Stimulated activated CD4-positive, alpha-beta T cell treated with anti-CD3 and anti-CD28 coated beads, Interleukin-15, amount 100 ng/mL, for 24 hours (primary cell): ENCODE measurements at regions not wholly inside any gene's neighbourhood (a gene's known extent, or its start where the extent isn't known, plus 50 kb on each side); places are given as distances from the start of the nearest gene placed in this dataset.
A peak's percentile ranks its signal among the peaks of the same experiment; 100 is the strongest.
"Not testable (repeated sequence)": the region's sequence is repeated elsewhere in the genome, so short reads cannot be mapped to it uniquely, and the experiment has no call there.

Experiments
- DNase-seq: peaks from one replicate; pipeline ENCODE4 v3.0.0-alpha.2; 2020

DNA sequence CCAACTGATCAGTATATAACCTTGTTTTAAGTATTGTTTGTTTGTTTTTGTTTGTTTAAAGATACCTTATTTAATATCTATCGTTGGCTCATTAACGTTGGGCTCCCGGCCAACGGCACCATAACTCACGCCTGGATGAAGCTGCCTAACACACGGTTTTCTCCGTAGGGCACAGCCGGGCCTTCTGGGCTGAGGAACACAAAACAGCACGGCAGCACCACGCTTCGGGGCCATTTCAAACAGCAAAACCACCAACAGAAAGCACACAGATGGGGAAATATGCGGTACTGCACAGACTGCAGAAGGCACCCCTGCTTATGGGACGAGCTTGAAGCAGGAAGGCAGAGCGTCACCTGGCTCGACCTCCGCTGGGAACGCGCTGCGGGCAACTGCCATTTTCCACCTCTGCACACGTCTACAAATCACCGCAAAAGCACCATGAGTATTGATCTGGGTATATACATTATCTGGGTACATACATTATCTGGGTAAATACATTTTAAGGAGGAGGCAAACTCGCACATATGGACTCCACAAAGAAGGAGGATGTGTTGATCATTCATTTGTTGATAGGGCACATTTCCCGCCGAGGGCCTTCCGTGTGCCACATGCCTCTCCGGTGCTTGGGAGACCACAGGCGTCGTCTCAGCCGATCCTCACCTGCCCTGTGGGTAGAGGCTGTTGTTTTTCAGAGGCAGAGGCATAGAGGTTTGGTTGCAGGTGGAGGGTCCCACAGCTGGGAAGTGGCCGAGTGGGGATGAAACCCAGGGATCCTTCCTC lies 123.7 kb upstream of the ATP2B2 start:
- DNase-seq = no peak

DNA sequence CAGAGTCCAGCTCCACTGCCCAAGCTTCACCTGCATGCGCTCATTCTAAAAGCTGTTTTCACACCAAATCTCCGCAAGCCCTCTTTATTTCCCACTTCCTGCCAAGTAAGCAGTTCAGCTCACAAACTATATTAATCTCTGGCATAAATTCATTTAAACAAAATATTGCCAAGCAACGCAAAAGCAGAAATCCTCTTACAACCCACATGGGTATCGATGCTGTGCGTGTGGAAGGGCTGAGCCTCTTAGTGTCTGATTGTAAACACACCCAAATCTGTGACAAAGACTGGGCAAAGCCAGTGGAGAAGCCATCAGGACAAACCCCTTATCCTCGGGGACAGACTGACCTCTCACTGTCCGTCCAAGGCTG lies 124.3 kb upstream of the ATP2B2 start:
- no peak for DNase-seq

DNA sequence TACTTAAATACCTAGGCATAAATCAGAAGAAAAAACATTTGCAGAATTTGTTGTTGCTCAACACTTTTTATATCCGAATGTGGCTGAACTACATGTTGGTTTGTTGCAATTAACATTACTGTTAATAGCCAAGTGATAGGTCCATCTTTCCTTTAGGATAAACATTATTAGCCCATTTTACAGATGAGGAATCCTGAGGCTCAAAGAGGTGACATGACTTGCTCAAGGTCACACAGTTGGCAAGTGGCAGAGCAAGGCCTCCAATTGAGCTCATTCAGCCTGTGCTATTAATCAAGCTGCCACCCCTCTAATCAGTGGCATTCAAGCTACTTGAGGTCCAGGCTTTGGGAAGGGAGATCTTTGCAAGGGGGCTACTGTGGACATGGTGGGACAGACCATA lies 125.8 kb upstream of the ATP2B2 start:
- DNase-seq = no peak

DNA sequence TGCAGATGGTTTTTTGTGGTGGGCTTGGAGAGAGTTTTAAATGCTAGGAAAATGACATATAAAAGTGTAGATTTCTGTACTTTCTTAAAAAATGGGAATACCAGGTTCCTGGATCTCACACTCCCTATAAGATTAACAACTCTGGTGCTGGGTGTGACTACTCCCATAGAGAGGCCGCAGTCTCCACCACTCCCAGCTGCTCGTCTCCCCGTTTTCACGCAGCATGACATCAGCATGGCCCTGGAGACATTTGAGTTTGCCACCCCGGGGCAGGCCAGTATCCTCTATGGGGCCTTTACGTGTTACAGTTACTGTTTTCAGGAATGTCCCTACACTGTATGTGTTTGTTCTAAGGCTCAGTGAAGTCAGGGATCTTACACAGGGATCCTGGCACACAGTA lies 126.7 kb upstream of the ATP2B2 start:
- DNase-seq = no peak

DNA sequence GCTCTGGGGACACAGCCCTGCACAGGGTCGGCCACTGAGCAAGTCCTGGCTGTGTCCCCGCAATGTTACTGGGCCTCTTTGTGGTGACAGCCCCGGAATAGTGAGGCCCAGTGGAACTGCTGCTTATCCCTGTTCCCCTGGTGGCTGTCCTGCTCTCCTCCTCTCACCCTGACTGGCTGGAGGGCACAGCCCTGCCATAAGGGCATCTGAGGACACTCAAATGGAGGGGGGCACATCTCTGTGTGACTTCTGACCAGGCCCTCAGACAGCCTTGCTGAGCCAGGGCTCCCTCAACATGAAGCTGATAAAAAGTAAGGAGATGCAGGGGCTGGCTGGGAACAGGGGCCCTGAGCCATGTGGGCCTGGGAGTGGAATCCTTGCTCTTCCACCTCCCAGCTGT lies 127.4 kb upstream of the ATP2B2 start:
- DNase-seq = no peak

DNA sequence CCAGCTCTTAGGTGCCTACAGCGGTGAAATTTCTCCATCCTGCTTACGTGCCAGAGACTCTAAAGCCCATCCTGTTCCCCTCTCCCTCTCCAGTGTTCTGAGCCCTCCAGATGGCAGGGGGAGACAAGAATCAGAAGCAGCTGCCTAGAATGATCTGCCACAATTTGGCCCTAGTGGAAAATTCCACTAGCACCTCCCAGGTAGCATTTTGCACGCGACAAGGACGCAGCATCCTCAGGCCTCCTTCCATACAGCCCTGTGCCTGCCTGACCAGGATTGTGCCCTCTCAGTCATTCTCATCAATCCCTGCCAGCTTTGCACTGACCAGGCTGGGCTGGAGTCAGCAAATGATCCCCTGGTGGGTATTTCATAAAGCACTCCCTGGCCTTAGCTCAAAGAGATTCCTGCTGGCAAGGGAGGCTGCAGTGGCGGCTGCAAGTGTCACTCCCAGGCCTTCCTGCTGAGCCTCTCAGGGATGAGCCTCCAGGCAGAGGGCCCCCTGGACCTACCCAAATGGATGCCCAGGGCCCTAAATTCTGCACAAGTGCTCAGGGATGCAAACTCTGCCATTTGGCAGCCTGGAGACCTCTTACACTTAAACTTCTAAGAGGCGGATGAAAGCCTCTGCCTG lies 130.2 kb upstream of the ATP2B2 start:
- no peak for DNase-seq

DNA sequence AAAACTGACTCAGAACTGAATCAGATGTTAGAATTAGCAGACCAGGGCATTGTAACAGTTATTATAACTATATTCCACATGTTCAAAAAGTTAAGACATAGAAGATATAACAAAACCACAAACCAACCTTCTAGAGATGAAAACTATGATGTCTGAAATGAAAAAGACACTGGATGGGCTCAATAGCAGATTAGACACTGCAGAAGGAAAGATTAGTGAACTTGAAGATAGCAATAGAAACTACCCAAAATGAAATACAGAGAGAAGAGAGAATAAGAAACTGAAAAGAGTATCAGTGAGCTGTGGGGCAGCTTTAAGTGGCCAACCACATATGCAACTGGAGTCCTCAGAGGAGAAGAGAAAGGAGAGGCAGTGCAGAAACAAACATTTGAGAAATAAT lies 132.0 kb upstream of the ATP2B2 start:
- no peak for DNase-seq

DNA sequence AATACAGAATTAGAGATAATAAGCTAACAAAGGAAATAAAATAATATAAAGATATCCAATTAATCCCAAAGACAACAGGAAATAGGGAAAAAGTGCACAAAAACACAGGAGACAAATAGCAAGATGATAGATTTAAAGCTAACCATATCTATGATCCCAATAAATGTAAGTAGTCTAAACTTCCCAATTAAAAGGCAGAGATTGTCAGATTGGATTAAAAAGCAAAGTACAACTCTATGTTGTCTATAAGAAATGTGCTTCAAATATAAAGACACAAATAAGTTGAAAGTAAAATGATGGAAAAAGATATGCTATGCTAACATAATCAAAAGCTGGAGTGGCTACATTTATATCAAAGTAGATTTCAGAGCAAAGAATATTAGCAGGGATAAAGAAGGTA lies 133.1 kb upstream of the ATP2B2 start:
- DNase-seq = no peak

DNA sequence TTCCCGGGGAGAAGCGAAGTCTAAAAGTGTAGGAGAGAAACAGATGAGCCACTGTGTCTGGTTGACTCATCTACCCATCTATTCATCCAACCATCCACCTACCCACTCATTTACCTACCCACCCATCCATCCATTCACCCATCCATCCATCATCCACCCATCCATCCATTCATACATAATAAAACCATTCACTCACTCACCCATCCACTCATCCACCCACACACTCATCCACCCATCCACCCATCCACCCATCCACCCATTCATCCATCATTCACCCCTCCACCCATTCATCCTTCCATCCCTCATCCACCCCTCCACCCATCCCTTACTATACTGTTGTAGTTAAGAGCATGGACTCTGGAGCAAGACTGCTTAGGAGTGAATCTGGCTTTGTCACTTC lies 136.4 kb upstream of the ATP2B2 start:
- DNase-seq = no peak

DNA sequence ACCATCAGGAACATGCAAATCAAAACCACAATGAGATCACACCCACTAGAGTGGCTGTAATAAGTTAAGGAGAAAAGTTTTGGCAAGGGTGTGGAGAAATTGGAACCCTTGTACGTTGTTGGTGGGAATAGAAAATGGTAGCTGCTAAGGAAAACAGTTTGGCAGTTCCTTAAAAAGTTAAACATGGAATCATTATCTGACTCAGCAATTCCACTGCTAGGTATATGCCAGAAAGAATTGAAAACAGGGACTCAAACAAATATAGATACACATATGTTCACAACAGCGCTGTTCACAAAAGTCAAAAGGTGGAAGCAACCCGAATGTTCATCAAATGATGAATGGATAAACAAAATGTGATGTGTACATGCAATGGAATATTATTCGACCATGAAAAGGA lies 138.8 kb upstream of the ATP2B2 start:
- DNase-seq = no peak

DNA sequence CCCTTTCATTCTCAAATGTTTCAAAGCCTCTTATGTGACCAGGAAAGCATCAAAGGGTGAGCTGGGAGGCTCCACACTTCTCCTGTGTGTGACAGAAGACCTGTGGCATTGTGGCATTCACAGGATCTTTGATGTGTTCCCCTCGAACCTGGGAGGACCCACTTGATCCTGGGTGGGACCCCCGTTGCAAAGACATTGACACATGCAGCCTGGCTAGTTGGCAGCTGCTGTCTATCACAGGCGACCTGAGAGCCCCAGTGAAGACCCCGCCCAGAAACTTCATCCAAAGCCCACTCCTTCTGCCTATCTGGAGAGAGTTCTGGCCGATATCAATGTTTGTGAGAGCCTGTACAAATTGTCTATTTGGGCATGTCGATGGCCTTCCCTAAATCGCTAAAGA lies 140.4 kb upstream of the ATP2B2 start:
- no peak for DNase-seq

DNA sequence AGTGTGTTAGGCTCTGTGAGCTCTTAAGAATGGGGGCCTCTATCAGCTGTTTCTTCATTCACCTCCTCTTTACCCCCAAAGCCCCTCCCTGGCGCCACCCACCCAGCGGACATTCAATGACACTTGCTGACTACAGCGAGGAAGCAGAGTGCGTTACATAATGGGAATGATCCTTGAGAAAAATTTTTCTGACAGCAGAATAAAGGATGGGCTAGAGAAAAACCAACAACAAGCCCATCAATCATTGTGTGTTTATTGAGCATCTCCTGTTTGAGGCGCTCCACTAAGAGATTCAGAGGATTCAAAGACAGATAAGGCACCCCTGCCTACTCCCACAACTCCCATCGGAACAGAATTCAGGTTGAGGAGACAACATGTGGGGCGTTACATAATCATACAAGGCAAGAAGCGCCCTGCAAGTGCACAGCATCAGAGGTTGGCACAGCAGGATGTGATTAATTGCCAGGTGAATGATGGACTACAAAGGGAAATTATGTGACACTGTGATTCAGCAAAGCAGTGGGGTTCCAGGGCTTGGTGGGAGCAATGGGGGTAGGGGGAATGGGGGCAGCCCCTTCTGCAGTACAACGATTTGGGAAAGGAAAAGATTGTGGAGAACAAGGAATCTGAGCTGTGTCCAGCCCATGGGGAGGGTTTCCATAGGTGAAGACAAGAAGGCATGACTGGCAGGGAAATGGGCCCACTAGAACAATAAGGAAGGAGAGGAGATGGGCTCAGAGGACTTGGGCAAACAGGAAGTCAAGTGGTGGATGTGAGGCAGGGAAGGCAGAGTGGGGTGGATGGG lies 141.3 kb upstream of the ATP2B2 start:
- DNase-seq = no peak

DNA sequence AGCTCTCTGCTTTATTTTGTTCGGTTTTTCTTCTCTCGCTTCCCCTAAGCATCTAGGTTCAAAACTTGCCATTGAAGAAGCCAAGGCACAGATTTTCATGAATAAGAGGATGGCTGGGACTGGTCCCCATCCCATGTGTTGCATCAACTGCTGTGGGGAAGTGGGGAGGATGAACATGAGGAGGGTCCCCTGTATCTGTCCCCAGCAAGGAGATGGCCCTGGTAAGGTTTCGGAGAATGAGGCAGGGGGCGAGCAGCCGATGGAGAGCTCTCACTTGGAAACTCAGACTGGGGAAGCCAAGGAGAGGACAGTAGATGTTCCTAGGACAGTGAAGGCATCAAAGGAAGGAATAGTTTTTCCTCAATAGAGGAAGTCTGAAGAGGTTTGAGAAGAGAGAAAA lies 142.0 kb upstream of the ATP2B2 start:
- DNase-seq = no peak

DNA sequence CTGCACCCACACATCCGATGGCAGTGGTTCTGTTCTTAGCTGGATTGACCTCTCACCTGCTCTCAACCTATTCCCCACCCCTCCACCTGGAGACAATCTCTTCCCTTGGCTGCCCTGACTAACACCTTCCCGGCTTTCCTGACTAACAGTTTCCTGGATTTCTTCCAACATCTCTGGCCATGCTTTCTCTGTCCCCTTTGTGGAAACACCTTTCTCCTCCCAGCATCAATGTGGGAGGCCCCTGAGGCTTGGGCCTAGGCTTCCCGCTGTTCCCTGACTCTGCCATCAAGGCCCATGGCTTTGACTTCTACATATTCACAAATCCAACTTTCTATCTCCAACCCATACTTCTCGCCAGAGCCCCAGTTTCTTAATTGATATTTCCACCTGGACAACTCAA lies 142.8 kb upstream of the ATP2B2 start:
- DNase-seq = no peak

DNA sequence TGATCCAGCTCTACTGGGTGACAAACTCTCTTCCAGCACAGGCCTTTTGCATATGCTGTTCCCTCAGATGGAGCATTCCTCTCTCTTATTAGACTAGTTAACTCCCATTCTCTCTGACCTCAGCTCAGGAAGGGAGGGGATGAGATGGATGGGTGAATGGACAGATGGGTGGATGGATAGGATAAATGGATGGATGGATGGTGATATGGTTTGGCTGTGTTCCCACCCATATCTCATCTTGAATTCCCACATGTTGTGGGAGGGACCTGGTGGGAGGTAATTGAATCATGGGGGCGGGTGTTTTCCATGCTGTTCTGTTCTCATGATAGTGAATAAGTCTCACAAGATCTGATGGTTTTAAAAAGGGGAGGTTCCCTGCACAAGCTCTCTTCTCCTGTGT lies 144.1 kb upstream of the ATP2B2 start:
- DNase-seq = not testable (repeated sequence)

DNA sequence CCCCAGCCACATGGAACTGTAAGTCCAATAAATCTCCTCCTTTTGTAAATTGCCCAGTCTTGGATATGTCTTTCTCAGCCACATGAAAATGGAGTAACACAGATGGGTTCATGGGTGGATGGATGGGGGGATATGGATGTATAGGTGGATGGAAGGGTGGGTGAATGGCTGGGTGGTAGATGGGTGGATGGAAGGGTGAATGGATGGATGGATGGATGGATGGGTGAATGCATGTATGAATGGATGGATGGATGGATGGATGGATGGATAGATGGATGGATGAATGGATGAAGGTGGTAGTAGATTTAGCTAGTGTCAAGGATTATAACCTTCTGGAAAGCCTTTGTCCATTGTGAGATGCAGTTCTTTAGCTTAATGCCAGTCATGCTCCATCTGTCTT lies 146.1 kb upstream of the ATP2B2 start:
- no peak for DNase-seq

DNA sequence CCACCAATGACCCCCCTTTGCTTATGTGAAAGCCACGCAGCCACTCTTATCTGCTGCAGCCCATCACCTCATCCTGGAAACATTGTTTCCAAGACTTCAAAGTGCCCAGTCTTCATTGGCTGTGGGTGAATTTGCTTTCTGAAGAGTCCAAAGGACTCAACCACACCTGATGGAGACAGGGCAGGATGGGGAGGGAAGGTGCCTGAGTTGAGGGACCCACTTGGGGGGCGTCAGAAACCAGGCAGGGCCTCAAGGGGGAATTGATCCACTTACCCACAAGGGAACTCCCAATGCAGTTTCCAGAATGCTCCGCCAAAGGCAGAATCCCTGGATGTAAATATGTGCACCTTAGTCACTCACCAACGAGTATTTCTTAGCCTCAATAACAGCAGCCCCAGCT lies 147.9 kb upstream of the ATP2B2 start:
- DNase-seq = no peak

DNA sequence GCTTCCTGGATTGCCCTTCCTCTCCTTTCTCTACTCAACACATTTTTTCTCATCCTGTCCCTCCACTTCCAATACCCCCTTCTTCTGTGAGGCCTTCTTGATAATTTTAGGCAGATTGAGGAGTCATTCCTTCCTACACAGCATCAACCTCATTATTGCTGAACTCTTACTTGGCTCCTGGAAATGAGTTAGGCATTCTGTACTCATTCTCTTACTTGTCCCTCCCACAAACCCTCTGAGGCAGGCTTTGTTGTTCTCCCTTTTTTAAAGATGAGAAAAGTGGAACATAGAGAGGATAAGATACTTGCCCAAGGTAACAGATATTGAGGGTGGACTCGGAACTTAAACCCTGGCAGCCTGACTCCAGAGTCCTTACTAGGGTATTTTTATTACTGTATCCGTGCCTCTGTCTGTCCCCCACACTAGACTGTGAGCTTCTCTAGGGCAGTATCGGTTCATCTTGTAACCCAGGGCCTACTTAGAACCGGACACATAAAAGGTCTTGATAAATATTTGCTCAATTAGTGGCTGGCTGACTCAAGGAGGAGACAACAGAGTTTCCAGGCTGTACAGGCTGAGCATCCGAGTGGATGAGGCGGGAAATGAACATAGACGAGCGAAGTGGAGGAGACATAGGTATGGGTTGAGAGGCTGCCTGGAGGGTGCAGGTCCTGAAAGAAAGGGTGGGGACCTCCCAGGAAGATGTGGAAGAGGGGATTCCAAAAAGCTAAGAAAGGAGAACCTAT lies 148.7 kb upstream of the ATP2B2 start:
- no peak for DNase-seq

DNA sequence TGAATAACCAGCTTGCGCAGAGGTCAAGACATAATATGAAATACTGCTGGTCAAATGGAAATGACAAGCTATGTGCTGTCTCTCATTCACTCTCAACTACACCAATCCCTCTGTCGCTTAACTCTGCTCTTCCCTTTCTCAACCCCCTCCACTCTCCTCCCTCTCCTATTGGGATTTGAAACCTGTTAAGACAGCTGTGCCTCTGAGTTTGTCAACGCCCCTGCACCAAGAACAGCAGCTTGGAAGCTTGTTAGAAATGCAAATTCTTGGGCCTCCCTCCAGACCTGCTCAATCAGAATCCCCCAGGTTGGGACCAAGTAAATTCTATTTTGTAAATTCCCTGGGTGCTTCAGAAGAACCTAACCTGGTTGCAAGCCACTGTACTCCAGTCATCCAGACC lies 149.7 kb upstream of the ATP2B2 start:
- DNase-seq = no peak

DNA sequence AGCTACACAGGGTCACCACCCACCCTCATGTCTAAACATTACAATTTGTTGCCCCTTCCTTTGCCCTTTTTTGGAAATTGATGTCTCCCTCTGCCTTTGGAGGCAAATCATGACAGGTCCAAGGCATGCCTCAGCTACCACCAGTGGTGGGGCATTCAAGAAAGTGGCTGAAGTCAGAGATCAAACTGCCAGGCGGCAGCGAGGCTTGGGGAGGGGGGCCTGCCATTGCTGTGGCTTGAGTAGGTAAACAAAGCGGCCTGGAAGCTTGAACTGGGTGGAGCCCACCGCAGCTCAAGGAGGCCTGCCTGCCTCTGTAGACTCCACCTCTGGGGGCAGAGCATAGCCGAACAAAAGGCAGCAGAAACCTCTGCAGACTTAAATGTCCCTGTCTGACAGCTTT lies 152.0 kb upstream of the ATP2B2 start:
- DNase-seq = not testable (repeated sequence)

DNA sequence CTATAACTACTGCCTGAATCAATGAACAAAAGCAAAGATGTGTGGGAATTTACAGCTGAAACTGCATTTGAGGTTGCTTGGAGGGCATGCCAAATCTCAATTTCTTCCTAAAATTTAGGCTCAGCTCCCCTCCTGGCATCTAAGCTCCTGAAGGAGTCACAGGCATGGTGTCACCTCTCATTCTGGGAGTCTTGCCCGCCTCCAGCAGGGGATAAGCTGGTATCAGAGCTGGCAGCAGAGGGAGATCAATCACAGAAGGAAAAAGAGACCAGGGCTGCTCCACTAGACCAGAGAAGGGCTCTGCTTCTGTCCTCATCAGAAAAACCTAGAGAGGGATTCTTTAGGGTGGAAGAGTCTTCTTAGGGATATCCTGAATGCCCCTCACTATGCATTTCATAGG lies 150.4 kb upstream of the SLC6A11 start:
- no peak for DNase-seq

DNA sequence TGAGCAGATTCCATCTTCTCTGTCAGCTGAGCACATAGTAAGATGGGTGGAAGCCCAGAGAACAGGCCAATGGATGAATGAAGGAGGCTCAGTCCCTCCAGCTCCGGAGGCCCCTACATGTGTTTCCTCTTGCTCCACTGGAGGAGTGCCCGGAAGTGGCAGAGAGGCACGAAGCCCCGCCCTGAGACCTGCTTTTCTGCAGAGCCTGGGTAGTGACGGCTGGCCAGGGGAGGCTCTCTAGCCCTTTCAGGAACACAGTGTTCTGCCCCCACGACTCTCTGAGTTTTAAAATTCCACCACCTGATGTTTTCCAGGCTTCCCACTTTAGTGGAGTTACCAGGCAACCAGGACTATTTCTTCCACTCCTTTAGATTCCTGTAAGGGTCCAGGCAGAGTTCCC lies 149.4 kb upstream of the SLC6A11 start:
- DNase-seq = peak; percentile 13

DNA sequence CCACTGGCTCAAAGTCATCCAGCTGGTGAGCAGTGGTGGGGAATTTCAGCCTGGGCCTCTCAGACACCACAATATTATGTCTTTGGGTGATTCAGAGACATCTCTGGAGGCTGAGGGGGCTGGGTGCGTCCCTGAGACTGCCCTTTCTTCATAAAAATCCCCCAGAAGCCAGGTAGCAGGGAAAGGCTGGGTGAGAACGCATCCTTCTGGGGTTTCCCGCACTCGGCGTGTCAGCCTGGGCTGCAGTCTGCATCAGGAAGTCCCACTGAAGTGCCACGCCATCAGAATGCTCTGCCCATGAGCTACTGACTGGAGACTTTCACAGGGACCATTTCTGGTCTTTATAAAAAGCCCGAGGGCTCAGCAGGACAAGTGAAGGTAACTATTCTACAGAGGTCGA lies 148.8 kb upstream of the SLC6A11 start:
- DNase-seq = no peak
